H1 (cell line): ENCODE measurements at regions not wholly inside any gene's neighbourhood (a gene's known extent, or its start where the extent isn't known, plus 50 kb on each side); places are given as distances from the start of the nearest gene placed in this dataset.

ENCODE experiments used
- RNF2 ChIP-seq: fragments of 200-900, 300-1000 bp; sonication (generic); IDR thresholded peaks from 2 replicates; pipeline ENCODE4 v1.7.1; 2016; ENCODE audit warnings: borderline replicate concordance, low read depth, mild to moderate bottlenecking, antibody characterized with exemption, low read length; ENCODE audit not compliant: poor library complexity, severe bottlenecking; ENCODE audit errors: missing control alignments
- SUZ12 ChIP-seq: fragments of 200-600 bp; sonication (generic); IDR thresholded peaks from 2 replicates; pipeline ENCODE4 v1.6.1; 2012; ENCODE audit warnings: mild to moderate bottlenecking, inconsistent platforms, low read length, moderate library complexity, mixed read lengths
- TBP ChIP-seq: IDR thresholded peaks from 2 replicates; pipeline ENCODE4 v1.6.1; 2011; ENCODE audit warnings: low read depth, low read length, improper control_type of control experiment

DNA sequence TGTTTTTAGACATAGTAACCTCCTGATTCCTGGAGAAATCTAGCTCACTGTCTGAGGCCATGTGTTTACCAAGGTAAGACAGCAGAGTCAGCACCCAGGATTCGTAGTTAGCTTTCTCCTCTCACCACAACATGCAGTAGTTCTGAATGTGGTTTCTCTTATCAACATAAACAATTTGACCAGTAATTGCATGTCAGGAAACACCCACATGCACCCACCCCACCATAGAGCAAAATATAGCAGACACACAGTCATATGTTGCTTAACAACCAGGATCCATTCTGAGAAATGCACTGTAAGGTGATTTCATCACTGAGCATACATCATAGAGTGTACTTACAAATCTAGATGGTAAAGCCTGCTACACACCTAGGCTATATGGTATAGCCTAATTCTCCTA is 1004.0 kb downstream of the ANKRD7 start (continued):
- TF ChIP-seq RNF2 = no peak
- TF ChIP-seq TBP = no peak
- TF ChIP-seq SUZ12 = no peak
